Lung (tissue), 11 donors: ENCODE measurements at regions not wholly inside any gene's neighbourhood (a gene's known extent, or its start where the extent isn't known, plus 50 kb on each side); places are given as distances from the start of the nearest gene placed in this dataset.

ENCODE experiments used
- ATAC-seq: fragments of 200-7000 bp; cut with Tn5 transposase; one replicate; pipeline ENCODE4 v1.9.1; 2020; ENCODE audit warnings: moderate number of reproducible peaks; ENCODE audit not compliant: insufficient read depth, low FRiP score
- DNase-seq, 3 donors: peaks; one replicate each; pipeline ENCODE4 v3.0.0-alpha.2; 2013 to 2017
- H3K27ac ChIP-seq, 2 donors: one replicate each; pipeline ENCODE4 v1.5.1; 2013; ENCODE audit warnings: mild to moderate bottlenecking in 2 of 2, moderate library complexity in 2 of 2, control low read depth in 1 of 2, inconsistent platforms in 1 of 2, low read depth in 1 of 2, low read length in 1 of 2
- H3K27me3 ChIP-seq, 3 donors: one replicate each; pipeline ENCODE4 v1.5.1; 2013; ENCODE audit warnings: low read length in 2 of 3; ENCODE audit not compliant: control insufficient read depth in 3 of 3, insufficient read depth in 3 of 3
- H3K36me3 ChIP-seq, 4 donors: one replicate each; pipeline ENCODE4 v1.5.1; 2013; ENCODE audit warnings: low read length in 4 of 4, mild to moderate bottlenecking in 1 of 4, moderate library complexity in 1 of 4; ENCODE audit not compliant: control insufficient read depth in 4 of 4, insufficient read depth in 4 of 4
- H3K4me1 ChIP-seq, 5 donors: one replicate each; pipeline ENCODE4 v1.5.1; 2013; ENCODE audit warnings: low read length in 5 of 5, mild to moderate bottlenecking in 2 of 5, moderate library complexity in 1 of 5; ENCODE audit not compliant: control insufficient read depth in 5 of 5, insufficient read depth in 5 of 5
- H3K4me3 ChIP-seq: one replicate; pipeline ENCODE4 v1.5.1; 2013; ENCODE audit warnings: mild to moderate bottlenecking, control low read depth, moderate library complexity
- H3K9ac ChIP-seq, 2 donors: one replicate each; pipeline ENCODE4 v1.5.1; 2013; ENCODE audit warnings: low read length in 2 of 2, control low read depth in 1 of 2; ENCODE audit not compliant: insufficient read depth in 1 of 2
- H3K9me3 ChIP-seq, 4 donors: one replicate each; pipeline ENCODE4 v1.5.1; 2013; ENCODE audit warnings: low read length in 3 of 4, mild to moderate bottlenecking in 1 of 4, moderate library complexity in 1 of 4; ENCODE audit not compliant: control insufficient read depth in 4 of 4, insufficient read depth in 3 of 4
- CTCF ChIP-seq: IDR thresholded peaks from 2 replicates; pipeline ENCODE4 v1.5.1; 2012; ENCODE audit warnings: mild to moderate bottlenecking; ENCODE audit errors: control extremely low read depth, extremely low read depth
- WGBS, 2 donors: extraction: QIAGEN DNeasy Blood & Tissue Kit; methylation state at CpG; one replicate each; pipeline ENCODE4 v1.1.7; 2013; 5-methylcytosine and 5-hydroxymethylcytosine counted together
- donor health status: control.
- donor health status: control.
- donor health status: Bipolar disorder and iron deficiency.
- donor health status: healthy.
- donor health status: DM: yes; HTN: yes; CAD: no.

DNA sequence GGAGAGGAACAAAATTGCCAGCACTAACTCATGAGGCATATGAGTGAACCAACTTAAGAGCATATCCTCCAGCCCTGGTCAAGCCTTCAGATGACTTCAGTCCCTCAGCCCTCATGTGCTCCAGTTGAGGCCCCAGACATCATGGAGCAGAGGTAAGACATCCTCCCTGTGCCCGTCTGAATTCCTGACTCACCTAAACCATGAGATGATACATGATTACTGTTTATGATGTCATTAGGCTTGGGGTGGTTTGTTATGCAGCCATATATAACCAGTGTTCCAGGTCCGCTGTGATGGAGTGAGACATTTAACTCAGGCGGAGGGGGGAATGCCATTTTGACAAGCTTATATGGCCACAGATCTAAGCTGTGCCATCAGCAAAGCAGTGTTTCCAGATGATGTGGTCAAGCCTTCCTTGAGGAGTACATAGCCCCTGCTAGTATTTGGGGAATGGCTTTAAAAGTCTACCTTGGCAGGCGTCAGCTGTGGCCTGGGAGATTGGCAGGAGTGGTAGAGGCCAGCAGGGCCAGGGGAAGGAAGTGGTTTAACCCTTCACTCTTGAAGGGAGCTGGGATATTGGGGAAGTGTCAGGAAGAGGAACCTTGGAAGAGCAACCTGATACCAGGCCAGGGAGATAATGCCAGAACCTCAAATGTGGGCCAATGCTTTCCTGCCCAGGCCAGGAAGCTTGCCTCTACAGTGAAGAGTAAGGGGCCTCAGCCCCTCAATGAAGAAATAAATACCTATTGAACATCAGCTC lies 343.0 kb upstream of the PODXL start:
- TF ChIP-seq CTCF, result no peak
- Histone ChIP-seq H3K4me1 (peaks cover 0 to 16% (median 0%) of the 10 kb centered on the region in 5 donors), H3K36me3 (no peaks in the 10 kb centered on the region), H3K9ac (no peak overlapping the region), H3K4me3 (no peak overlapping the region), H3K27me3 (no peaks in the 10 kb centered on the region), H3K27ac (no peak overlapping the region), H3K9me3 (peaks cover 0 to 5% (median 1%) of the 10 kb centered on the region in 4 donors)
- 75 to 78% methylated on average over 4 of the region's 4 CpGs for WGBS, 2 donors
- DNase-seq, result no peak
- no peak for ATAC-seq

DNA sequence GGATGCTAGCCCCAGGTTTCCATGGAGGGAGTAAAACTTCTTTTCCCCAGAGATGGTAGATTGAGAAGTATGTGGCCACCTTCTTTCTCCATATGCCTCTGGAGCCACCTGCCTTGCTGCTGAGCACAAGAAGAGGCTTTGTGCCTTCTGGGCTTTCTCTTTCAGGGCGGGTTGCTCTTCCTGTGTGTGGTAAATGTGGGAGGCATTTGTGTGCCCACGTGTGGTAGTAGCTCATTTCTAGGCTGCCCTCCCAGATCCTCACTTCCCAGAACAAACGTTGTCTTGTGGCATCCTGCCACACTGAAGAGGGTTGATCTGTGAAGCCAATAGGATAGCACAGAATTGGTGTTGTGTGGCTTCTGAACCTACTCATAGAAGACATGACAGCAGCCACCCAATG lies 342.0 kb upstream of the PODXL start:
- DNase-seq, result no peak
- H3K9me3 ChIP-seq, result peaks cover 0 to 5% (median 1%) of the 10 kb centered on the region in 4 donors
- H3K27ac ChIP-seq, result no peak overlapping the region
- no peaks in the 10 kb centered on the region for H3K27me3 ChIP-seq
- no peaks in the 10 kb centered on the region for H3K36me3 ChIP-seq
- no peak overlapping the region for H3K4me3 ChIP-seq
- no peak for ATAC-seq
- no peak overlapping the region for H3K9ac ChIP-seq
- 27 to 28% methylated on average over 3 of the region's 3 CpGs for WGBS, 2 donors
- TF ChIP-seq CTCF, result no peak
- H3K4me1 ChIP-seq, result peaks cover 0 to 16% (median 0%) of the 10 kb centered on the region in 5 donors

DNA sequence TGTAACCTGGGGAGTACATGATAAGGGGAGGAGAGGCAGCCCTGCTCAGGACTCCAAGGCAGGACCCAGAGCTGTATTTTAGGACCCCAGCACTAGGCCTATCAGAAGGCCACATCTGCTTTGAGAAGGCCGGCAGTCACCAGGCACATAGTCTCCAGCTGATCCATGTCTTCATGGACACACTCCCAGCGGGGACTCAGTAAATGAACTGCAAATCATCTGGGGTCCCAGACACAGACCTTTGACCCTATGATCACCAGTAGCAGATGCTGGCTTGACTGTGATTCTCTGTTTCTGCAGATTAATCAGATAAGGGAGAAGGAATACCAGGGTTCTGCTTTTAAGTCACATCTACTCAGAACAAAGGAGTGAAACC lies 341.4 kb upstream of the PODXL start:
- no peaks in the 10 kb centered on the region for H3K27me3 ChIP-seq
- DNase-seq, result peak; percentile 33 to 36 (median 35)
- no peak for TF ChIP-seq CTCF
- H3K4me3 ChIP-seq, result no peak overlapping the region
- H3K9me3 ChIP-seq, result peaks cover 0 to 5% (median 0%) of the 10 kb centered on the region in 4 donors
- H3K36me3 ChIP-seq, result no peaks in the 10 kb centered on the region
- H3K9ac ChIP-seq, result no peak overlapping the region
- peaks cover 0 to 16% (median 0%) of the 10 kb centered on the region in 5 donors for H3K4me1 ChIP-seq
- ATAC-seq, result no peak
- H3K27ac ChIP-seq, result no peak overlapping the region
- 69% methylated on average over 2 of the region's 2 CpGs for WGBS, 2 donors
